Upper lobe of left lung (tissue), 4 donors: ENCODE measurements at regions not wholly inside any gene's neighbourhood (a gene's known extent, or its start where the extent isn't known, plus 50 kb on each side); places are given as distances from the start of the nearest gene placed in this dataset.

ENCODE experiments used
- CTCF ChIP-seq, 6 experiments: fragments of 450-650 bp in 4 of 6; fragments of 200-600 bp in 2 of 6; sonication (generic) in 2 of 6; IDR thresholded peaks; one replicate each; pipeline ENCODE4 v1.5.1; 2016 to 2019; ENCODE audit warnings: antibody characterized with exemption in 6 of 6
- EP300 ChIP-seq, 4 donors: sonication (generic); formaldehyde crosslinking; IDR thresholded peaks; one replicate each; pipeline ENCODE4 v1.5.1; 2017; ENCODE audit warnings: antibody characterized with exemption in 4 of 4, control low read depth in 2 of 4
- POLR2A ChIP-seq, 4 donors: fragments of 450-650 bp; IDR thresholded peaks; one replicate each; pipeline ENCODE4 v1.5.1; 2016 to 2017; ENCODE audit warnings: antibody characterized with exemption in 4 of 4, mild to moderate bottlenecking in 2 of 4

- TF ChIP-seq CTCF (IDR thresholded peaks at IDR 0.05), result no peak
- no peak for TF ChIP-seq EP300 (IDR thresholded peaks at IDR 0.05)
- no peak for TF ChIP-seq POLR2A (IDR thresholded peaks at IDR 0.05)
Observed at GRCh38 chr13:62839338-62839737, 1423.7 kb upstream of the PCDH20 start.
